MG63 (cell line): ENCODE measurements at regions not wholly inside any gene's neighbourhood (a gene's known extent, or its start where the extent isn't known, plus 50 kb on each side); places are given as distances from the start of the nearest gene placed in this dataset.
"Not testable (repeated sequence)": the region's sequence is repeated elsewhere in the genome, so short reads cannot be mapped to it uniquely, and the experiment has no call there.

Experiments
- DNase-seq: peaks from one replicate; pipeline ENCODE4 v3.0.0-alpha.2; 2020
- H3K27me3 ChIP-seq: fragments of 250-450 bp; sonication (Bioruptor Pico); 2 replicates; pipeline ENCODE4 v1.5.1; 2020; ENCODE audit warnings: mild to moderate bottlenecking, moderate library complexity
- H3K36me3 ChIP-seq: fragments of 250-450 bp; sonication (Bioruptor Pico); 2 replicates; pipeline ENCODE4 v1.5.1; 2020; ENCODE audit warnings: mild to moderate bottlenecking, moderate library complexity
- H3K4me3 ChIP-seq: fragments of 250-450 bp; sonication (Bioruptor Pico); 2 replicates; pipeline ENCODE4 v1.5.1; 2020; ENCODE audit warnings: mild to moderate bottlenecking, moderate library complexity
- H3K9me3 ChIP-seq: fragments of 250-450 bp; sonication (Bioruptor Pico); 2 replicates; pipeline ENCODE4 v1.5.1; 2020; ENCODE audit warnings: mild to moderate bottlenecking, moderate library complexity

DNA sequence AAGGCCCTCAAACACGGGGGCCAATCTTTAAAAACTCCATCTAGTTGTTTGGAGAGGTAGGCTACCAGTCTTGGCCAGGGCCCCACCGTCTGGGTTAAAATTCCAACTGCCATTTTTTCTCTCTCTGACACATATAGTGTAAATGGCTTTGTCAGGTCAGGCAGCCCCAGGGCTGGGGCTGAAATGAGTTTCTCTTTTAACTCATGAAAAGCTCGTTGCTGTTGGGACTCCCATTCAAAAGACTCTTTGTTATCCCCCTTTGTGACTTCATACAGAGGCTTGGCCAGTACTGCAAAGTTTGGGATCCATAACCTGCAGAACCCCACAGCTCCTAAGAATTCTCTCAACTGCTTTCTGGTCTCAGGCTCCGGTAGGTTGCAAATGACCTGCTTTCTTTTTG lies 99.4 kb upstream of the SLC1A4 start:
- no peak overlapping the region for H3K4me3 ChIP-seq
- no peaks in the 10 kb centered on the region; the same call in 1 of the 2 replicates for H3K36me3 ChIP-seq
- peaks cover 7% of the 10 kb centered on the region; the same call in 1 of the 2 replicates for H3K9me3 ChIP-seq
- no peaks in the 10 kb centered on the region; the same call in 1 of the 2 replicates for H3K27me3 ChIP-seq
- DNase-seq = no peak

DNA sequence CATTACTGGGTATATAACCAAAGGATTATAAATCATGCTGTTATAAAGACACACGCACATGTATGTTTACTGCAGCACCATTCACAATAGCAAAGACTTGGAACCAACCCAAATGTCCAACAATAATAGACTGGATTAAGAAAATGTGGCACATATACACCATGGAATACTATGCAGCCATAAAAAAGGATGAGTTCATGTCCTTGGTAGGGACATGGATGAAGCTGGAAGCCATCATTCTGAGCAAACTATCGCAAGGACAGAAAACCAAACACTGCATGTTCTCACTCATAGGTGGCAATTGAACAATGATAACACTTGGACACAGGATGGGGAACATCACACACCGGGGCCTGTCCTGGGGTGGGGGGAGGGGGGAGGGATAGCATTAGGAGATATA lies 92.6 kb upstream of the SLC1A4 start:
- not testable (repeated sequence) for H3K9me3 ChIP-seq, H3K36me3 ChIP-seq, DNase-seq, H3K27me3 ChIP-seq, H3K4me3 ChIP-seq

DNA sequence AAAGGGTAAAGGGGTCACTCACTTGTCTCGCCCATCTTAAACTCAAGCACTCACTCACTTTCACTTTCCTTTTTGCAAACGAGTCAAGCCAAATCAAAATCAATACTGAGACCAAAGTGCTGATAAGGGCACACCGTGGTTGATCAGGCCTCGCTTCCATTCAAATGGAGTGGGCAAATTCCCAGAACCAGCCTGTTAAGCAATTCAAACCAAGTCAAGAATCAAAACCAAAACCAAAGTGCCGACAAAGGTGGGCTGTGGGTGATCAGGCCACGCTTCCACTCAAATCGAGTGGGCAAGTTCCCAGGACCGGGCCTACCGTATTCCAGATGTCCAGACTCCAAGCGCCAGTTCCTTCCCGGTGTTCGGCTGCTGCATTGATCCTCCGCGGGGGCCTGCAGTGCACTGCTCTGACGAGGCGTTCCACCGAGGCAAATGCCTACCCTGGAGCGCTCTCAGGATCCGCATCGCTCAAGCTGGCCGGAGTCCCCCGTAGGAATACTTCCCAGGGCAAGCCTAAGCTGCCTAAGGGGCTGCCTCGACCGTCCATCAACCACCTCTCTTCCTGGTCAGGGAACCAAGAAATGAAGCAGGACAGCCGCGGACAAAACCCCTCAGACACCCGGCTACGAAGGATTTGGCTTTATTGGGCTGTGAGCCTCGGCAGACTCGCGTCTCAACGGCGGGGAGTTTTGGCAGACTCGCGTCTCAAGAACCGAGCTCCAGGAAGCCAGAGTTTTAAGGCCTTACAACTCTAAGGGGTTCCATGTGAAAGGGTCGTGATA lies 89.9 kb upstream of the SLC1A4 start:
- Histone ChIP-seq H3K4me3 (no peak overlapping the region), H3K27me3 (no peaks in the 10 kb centered on the region; the same call in 1 of the 2 replicates), H3K36me3 (no peaks in the 10 kb centered on the region), H3K9me3 (peaks cover 2% of the 10 kb centered on the region; the same call in 1 of the 2 replicates)
- DNase-seq = no peak

DNA sequence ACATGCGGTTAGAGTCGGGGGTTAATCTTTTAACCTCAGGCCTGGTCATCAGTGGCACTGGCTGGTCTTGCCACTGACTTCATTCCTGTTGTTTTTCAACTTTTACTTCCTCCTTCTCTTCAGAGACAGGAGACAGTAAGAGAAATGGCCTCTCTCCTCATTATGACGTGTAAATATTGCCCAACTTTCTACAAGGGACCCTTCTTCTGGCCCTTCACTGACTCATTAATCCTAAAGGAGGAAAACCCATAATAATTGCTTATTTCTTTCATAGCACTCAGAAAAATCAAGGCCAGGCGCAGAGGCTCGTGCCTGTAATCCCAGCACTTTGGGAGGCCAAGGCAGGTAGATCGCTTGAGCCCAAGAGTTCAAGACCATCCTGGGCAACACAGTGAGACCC lies 89.3 kb upstream of the SLC1A4 start:
- not testable (repeated sequence) for H3K36me3 ChIP-seq, DNase-seq, H3K27me3 ChIP-seq, H3K9me3 ChIP-seq, H3K4me3 ChIP-seq

DNA sequence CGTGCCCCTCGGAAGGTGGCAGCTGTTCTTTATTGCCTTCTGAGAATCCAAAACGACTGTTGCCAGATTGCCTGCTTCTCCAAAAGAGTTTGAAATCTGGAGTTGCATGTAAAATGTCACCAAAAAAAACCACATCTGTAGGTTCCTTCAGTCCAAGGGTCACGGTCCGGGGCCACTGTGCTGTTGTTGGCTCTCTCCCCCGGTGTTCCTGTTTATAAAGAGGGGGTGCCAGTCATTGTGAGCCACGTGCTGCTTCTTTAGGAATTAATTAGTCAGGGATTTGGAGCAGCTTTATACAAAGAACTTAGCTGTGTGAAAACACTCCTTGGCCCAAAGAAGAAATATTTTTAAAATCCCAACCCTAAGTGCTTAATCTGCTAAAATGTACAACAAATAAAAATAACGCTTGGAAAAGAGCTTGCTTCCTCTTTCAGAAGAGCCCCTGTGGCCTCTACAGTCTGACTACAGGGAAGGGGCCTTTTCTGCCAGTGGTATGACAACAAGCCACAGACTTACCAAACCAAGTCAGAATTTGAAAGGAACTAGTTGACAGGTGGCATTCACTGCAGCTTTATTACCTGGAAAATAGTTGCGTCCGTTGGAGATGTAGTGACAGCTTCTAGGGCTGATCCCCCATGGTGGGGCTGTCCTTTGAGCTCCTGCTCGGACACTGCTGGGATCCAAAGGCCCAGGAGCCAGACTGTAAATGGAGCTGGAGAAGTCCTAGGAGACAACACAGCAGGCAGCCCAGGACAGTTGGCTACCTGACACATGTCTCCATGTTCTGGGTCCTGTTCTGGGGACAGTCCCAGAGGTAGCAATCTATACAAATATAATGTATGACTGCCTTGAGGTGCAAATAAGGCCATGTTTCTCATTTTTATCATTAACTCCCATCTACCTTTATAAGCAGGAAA lies 84.5 kb upstream of the SLC1A4 start:
- H3K27me3 ChIP-seq = no peaks in the 10 kb centered on the region; the same call in 1 of the 2 replicates
- no peak overlapping the region for H3K4me3 ChIP-seq
- DNase-seq = no peak
- no peaks in the 10 kb centered on the region for H3K36me3 ChIP-seq
- no peaks in the 10 kb centered on the region for H3K9me3 ChIP-seq

DNA sequence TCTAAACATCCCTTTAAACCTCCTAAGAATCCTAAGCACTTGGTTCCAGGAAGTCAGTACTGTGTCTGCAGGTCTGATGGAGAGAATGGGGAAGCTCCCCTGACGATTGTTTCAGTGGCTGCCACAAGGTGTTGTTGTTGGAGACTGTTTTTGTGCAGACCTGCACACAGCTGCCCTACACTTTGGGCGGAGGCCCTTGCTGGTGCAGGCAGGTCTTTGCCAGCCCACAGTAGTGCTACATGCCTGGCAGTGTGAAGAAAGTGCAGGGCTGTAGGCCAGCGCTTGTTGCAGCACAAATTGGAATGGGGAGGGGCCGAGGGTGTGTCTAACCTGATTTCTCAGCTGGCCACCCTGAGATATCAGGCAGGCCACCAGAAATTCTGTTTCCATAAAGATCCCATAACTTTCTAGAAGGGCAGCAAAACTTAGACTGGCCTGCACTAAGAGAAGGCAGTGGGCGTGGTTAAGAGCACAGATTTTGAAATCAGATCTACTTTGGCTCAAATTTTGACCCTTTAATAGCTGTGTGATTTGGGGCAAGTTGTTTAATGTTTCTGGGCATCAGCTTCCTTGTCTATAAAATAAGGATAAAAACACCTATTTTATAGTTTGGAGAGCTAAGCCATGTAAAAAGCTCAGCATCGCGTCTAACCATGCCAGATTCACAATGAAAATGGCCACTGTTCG lies 83.7 kb upstream of the SLC1A4 start:
- Histone ChIP-seq H3K9me3 (no peaks in the 10 kb centered on the region), H3K4me3 (no peak overlapping the region), H3K36me3 (no peaks in the 10 kb centered on the region), H3K27me3 (no peaks in the 10 kb centered on the region; the same call in 1 of the 2 replicates)
- no peak for DNase-seq

DNA sequence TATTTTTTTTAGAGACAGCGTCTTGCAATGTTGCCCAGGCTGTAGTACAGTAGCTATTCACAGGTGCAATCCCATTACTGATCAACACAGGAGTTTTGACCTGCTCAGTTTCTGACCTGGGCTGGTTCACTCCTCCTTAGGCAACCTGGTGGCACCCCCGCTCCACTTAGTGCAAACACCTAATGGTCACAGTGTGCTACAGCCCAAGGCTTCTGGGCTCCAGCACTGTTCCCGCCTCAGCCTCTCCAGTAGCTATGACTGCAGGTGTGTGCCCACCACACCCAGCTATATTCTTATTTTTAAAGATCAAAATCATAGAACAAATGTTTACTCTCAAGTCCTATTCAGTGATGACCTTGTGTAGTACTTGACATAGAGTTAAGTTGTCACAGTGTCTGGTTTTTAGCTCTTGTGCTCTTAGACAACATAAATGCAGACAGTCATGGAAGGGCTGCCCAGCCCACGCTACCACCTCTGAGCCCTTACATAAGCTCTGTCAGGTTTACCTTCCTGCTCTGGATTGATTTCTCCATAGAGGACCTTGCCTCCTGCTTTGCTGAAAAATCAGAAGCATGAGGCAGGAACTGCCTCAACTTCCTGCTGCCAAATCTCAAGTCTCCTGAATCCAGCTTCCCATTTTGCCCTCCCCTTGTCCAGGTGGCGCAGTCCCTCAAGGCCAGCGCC lies 82.2 kb upstream of the SLC1A4 start:
- H3K36me3 ChIP-seq = no peaks in the 10 kb centered on the region
- H3K9me3 ChIP-seq = no peaks in the 10 kb centered on the region
- no peak overlapping the region for H3K4me3 ChIP-seq
- no peak for DNase-seq
- no peaks in the 10 kb centered on the region; the same call in 1 of the 2 replicates for H3K27me3 ChIP-seq

DNA sequence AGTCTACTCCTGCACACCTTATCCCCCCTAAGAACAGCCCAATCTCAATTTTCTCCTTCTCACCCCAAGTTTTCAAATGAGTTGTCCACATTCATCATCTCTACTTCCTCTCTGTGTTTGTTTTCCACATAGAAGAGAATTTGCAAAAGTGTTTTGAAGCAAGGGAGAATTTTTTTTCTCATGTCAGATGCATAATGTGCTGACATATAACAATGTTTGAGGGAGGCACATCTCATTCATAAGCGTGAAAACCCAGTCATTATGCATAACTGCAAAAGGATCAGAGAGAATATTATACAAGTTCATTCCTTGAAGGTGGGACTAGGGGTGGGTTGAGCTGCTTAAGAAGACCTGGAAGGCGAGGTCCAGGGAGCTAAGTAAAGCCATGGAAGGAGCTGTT lies 80.8 kb upstream of the SLC1A4 start:
- no peaks in the 10 kb centered on the region for H3K36me3 ChIP-seq
- no peaks in the 10 kb centered on the region for H3K9me3 ChIP-seq
- no peak for DNase-seq
- no peak overlapping the region for H3K4me3 ChIP-seq
- no peaks in the 10 kb centered on the region; the same call in 1 of the 2 replicates for H3K27me3 ChIP-seq

DNA sequence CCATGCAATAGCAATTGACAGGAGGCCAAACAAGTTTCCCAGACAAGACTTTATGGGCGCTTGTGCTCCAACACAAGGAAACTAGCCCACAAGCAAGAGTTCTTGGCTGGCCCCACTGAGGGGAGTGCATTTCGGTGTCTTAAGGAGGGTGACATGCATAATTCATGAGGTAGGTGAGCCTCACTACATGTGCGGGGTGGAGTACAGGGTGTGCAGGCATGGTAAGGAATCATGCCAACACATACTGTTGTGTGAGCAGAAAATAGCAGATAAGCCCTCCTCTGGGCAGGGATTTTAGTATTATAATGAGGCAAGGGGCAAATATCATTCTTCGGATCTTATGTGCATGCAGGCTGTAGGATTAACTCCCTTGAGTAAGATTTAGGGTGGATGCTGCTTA lies 78.7 kb upstream of the SLC1A4 start:
- no peaks in the 10 kb centered on the region for H3K27me3 ChIP-seq
- no peaks in the 10 kb centered on the region for H3K9me3 ChIP-seq
- H3K36me3 ChIP-seq = no peaks in the 10 kb centered on the region
- DNase-seq = no peak
- H3K4me3 ChIP-seq = no peak overlapping the region

DNA sequence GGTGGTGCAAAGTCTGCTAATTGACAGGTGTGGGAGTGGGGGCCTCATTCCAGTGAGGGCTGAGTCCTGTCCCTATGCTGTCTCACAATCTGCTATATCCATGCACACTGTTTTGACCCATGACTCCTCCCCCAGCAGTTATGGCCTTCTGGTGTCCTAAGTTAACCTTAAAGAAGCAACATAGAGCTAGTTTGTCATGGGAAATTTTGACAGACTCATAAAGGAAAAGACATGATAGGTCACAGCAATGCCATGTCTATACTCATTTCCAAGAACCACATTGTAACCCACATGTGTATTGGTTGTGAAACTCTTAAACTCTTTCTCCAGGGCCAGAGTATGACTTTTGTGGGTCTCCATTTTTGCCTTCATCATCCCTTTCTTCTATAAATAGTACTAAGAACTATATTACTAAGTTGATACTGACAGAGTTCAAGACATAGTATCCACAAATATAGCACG lies 78.2 kb upstream of the SLC1A4 start:
- Histone ChIP-seq H3K27me3 (no peaks in the 10 kb centered on the region), H3K4me3 (no peak overlapping the region), H3K36me3 (no peaks in the 10 kb centered on the region), H3K9me3 (no peaks in the 10 kb centered on the region)
- DNase-seq = no peak

DNA sequence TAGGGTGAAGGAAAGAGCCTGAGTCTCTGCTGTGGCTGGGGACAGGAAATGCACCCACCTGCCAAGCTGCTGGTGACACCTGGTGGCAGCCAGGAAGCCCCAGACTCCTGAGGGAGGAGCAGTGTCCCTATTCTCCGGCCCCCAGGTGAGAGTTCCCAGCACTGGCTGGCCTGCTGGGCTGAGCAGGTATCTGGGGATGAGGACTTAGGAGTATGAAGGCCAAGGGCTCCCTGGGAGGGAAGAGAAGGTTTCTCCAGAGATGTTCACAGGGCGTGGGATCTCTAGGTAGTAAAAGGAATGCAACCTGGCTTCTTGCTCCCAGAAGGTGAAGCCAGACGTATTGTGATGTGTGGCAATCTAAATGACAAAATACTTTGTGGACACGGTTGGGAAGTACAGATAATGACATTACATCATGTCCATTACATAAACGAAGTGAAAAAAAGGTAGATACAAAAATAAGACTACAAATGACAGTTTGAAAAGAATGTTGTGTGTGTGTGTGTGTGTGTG lies 75.8 kb upstream of the SLC1A4 start:
- DNase-seq = no peak
- Histone ChIP-seq H3K4me3 (no peak overlapping the region), H3K36me3 (no peaks in the 10 kb centered on the region), H3K9me3 (no peaks in the 10 kb centered on the region), H3K27me3 (no peaks in the 10 kb centered on the region)

DNA sequence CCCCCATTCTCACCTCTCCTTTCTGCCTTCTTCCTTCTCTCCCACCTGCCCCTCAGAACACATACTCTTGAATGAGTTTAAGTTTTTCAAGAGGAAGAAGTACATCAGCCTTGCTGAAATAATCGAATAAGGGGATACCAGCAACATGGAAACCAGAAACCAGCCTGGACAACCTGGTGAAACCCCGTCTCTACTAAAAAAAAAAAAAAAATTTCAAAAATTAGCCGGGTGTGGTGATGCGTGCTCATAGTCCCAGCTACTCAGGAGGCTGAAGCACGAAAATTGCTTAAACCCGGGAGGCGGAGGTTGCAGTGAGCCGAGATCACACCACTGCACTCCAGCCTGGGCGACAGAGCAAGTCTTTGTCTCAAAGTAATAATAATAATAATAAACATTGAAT lies 75.0 kb upstream of the SLC1A4 start:
- Histone ChIP-seq H3K9me3 (no peaks in the 10 kb centered on the region), H3K4me3 (no peak overlapping the region), H3K36me3 (no peaks in the 10 kb centered on the region), H3K27me3 (no peaks in the 10 kb centered on the region)
- no peak for DNase-seq

DNA sequence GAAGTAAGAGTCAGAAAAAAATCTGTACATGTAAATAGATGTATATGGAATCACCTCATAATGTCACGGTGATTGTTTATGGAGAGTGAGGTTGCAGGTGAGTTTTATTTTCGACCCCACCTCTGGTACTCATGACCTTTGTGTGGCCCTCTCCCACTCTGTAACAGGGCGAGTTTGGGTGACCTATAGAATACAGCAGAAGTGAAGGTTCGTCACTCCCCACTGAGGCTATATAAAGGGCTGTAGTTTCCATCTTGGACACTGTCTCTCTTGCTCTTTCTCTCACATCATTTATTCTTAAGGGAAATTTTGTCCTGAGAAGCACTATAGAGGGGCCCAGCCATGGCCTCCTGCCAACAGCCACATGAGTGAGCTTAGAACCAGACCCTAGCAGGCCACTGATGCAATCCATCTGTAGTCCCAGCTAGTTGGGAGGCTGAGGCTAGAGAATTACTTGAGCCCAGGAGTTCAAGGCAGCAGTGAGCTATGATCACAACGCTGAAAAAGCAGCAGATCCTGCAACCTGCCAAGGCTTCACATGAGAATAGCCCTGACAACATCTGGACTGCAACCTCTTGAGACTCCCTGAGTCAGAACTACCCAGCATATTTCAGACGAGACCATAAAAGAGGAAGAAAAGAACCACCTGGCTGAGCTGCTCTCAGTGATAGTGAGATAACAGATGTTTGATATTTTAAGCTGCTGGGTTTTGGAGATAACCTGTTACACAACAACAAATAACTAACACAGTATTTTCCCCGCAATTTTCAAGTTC lies 74.3 kb upstream of the SLC1A4 start:
- Histone ChIP-seq H3K4me3 (no peak overlapping the region), H3K9me3 (no peaks in the 10 kb centered on the region), H3K36me3 (no peaks in the 10 kb centered on the region), H3K27me3 (no peaks in the 10 kb centered on the region)
- no peak for DNase-seq

DNA sequence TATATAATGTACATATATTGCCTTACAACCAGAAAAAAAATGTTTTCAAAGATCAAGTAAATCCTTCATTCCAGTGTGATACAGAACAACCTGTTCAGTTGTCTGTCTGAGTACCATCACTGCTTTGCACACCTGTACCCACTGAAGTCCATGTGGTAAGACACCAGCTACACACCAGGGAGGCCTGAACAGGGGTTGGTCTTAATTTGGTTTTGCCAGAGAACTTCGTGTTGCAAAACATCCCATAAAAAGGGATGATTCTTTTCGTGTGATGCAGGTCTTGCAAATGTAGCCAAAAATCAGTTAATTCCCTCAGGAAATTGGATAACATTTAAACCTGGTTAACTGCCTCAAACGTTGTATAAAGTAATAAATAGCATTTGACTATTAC lies 73.7 kb upstream of the SLC1A4 start:
- Histone ChIP-seq H3K9me3 (no peaks in the 10 kb centered on the region), H3K27me3 (no peaks in the 10 kb centered on the region), H3K4me3 (no peak overlapping the region), H3K36me3 (no peaks in the 10 kb centered on the region)
- no peak for DNase-seq

DNA sequence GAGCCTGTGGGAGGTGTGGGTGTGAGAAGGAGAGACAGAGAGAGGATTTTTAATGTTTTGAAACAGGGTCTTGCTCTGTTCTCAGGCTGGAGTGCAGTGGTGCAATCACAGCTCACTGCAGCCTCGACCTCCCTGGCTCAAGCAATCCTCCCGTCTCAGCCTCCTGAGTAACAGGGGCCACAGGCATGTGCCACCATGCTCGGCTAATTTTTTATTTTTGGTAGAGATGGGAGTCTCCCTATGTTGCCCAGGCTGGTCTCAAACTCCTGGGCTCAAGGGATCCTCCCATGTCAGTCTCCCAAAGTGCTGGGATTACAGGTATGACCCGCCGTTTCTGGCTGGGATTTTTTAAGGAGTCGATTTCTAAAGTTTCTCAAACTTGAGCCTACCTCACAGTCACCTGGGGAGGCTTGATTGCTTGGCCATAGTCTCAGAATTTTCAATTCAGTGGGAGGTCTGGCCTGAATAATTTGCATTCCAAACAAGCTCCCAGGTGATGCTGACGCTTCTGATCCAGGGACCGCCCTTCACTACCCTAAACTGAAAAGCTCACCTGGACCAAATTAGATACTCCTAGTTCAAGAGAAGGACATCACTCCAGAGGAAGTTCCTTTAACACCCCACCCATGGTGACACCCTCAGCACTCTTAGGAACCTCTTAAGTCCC lies 70.8 kb upstream of the SLC1A4 start:
- peak overlapping the region; percentile 30; the same call in 1 of the 2 replicates for H3K4me3 ChIP-seq
- DNase-seq = no peak
- H3K9me3 ChIP-seq = no peaks in the 10 kb centered on the region

More for the DNA sequence above, 70.8 kb upstream of the SLC1A4 start:
- Histone ChIP-seq H3K36me3 (no peaks in the 10 kb centered on the region), H3K27me3 (no peaks in the 10 kb centered on the region)
